GM12864 (cell line): ENCODE measurements at regions not wholly inside any gene's neighbourhood (a gene's known extent, or its start where the extent isn't known, plus 50 kb on each side); places are given as distances from the start of the nearest gene placed in this dataset.

Experiments
- DNase-seq: peaks from one replicate; pipeline ENCODE4 v3.0.0-alpha.2; 2011; ENCODE audit warnings: low read depth
- H3K4me3 ChIP-seq: 2 replicates; pipeline ENCODE4 v1.5.1; 2011; ENCODE audit warnings: mild to moderate bottlenecking, low read depth, low read length, control low read depth
- TF ChIP-seq, protein P1 (sequence below): IDR thresholded peaks from 2 replicates; pipeline ENCODE4 v1.5.1; 2011; ENCODE audit warnings: low read depth, mild to moderate bottlenecking, moderate library complexity, low read length, control low read depth, inconsistent platforms; ENCODE audit errors: missing control alignments

DNA sequence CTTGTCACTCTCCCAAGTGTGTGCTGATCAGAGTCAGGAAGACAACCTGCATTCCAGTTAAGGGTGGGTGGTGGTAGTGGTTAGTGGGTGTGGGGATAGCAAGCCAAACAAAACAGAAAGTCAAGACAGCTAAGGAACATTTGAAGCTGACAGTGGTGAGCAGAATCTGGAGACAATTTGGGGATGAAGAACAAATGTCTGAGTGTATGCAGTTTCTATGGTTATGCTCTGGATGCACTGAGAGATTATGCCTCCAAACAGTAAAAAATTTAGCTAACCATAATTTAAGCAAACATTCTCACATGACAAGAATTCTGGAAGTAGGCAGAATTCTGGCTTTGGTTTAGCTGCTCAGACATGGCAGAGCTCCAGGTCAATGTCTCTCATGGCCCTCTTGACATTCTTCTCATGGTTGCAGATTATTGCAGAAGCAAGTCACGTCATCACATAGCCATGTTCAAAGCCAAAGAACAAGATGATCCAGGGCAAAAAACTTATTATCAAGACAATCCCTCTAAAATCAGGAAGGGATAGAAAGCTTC is 148.7 kb downstream of the LURAP1L start:
- H3K4me3 ChIP-seq: no peak overlapping the region
- no peak for DNase-seq
- TF ChIP-seq, protein P1, sequence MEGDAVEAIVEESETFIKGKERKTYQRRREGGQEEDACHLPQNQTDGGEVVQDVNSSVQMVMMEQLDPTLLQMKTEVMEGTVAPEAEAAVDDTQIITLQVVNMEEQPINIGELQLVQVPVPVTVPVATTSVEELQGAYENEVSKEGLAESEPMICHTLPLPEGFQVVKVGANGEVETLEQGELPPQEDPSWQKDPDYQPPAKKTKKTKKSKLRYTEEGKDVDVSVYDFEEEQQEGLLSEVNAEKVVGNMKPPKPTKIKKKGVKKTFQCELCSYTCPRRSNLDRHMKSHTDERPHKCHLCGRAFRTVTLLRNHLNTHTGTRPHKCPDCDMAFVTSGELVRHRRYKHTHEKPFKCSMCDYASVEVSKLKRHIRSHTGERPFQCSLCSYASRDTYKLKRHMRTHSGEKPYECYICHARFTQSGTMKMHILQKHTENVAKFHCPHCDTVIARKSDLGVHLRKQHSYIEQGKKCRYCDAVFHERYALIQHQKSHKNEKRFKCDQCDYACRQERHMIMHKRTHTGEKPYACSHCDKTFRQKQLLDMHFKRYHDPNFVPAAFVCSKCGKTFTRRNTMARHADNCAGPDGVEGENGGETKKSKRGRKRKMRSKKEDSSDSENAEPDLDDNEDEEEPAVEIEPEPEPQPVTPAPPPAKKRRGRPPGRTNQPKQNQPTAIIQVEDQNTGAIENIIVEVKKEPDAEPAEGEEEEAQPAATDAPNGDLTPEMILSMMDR: no peak

DNA sequence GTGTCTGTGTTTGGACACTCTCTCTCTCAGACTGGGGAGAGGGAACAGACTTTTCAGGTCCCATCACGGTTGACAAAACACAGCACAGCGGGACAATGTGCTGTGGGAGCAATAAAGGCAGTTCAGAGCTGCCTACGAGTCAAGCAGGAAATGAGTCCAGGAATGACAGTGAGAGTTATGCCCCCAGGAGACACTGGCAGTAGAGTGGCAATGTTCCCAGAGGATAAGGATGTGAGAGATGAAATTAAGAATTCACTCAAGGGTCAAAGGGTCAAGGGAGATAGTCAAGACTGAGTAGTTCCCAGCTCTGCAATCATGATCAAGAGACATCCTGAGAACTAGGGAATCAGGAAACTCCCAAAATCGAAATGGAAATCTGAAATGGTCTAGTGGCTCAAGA is 156.1 kb downstream of the LURAP1L start:
- no peak overlapping the region for H3K4me3 ChIP-seq
- TF ChIP-seq, protein P1: no peak
- no peak for DNase-seq

DNA sequence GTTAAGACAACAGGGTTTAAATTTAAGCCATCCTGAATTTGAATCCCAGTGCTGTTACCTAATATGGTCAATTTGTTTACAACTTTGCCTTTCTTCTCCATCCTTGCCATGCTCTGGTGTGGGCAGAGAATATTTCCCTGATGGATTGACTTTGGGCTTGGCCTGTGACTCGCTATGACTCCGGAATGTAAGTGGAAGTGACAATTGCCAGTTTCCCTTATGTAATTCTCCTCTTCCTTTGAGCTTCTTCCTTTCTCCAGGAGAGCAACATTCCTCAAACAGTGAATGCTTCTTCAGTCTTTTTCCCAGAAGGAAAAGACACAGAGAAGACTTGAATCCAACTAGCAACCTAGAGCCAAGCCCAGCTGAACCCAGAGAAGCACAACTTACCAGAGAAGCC is 159.1 kb downstream of the LURAP1L start:
- DNase-seq: no peak
- H3K4me3 ChIP-seq: no peak overlapping the region
- TF ChIP-seq, protein P1: no peak

DNA sequence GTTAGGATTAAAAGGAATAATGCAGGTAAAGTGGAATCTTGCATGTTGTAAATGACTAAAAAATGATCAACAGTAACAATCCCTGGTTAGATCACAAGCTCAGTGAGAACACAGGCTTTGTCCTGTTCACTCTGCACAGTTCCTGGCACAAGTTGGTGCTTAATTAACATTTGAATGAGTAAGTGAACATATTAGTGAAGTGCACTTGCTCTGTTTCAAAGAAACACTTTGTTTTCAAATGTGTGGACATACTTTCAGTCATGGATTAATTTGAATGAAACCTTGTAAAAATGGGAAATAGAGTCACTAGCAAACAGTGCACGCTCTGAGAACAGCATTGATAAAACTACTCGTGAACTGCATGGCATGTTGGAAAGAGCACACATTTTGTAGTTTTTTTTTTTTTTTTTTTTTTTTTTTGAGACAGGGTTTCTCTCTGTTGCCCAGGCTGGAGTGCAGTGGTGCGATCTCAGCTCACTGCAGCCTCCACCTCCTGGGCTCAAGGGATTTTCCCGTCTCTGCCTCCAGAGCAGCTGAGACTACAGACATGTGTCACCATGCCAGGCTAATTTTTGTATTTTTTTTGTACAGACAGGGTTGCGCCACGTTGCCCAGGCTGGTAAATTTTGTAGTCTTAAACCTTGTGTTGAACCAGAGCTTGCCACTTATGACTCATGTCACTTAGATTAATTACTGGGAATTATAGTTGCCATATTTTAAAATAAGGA is 159.9 kb downstream of the LURAP1L start:
- TF ChIP-seq, protein P1: no peak
- H3K4me3 ChIP-seq: no peak overlapping the region
- DNase-seq: no peak

DNA sequence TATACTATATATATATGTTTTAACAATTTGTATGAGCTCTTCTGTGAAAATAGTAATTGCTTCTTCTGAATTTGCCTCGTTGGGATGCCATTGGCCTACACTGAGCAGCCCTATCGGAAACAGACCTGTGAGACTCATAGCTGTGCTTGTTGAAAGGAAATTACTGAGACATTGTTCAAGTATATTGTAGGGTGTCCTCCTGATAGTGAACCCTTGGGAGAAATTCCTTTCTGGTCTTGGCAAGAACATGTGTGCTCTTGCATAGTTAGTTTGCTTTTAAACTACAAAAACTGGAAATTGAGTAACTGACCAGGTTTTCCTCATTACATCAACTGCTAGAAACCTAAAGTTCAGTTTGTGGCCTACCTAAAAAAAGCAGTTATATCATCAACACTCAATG is 160.9 kb downstream of the LURAP1L start:
- no peak for DNase-seq
- H3K4me3 ChIP-seq: no peak overlapping the region
- TF ChIP-seq, protein P1: no peak

DNA sequence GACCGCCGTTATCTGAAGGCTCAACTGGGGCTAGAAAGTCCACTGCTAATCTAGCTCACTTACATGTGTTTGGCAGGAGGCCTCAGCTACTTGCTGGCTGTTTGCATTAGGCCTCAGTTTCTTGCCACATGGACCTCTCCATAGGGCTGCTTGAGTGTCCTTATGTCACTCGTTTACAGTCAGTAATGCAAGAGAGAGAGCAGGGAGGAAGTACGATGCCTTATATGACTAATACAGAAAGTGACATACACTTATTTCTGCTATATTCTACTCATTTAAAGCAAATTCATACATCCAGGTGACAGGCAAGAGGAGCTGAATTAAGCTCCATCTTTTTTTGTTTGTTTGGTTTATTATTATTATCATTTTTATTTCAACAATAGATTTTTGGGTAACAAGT is 179.6 kb downstream of the LURAP1L start:
- TF ChIP-seq, protein P1: no peak
- H3K4me3 ChIP-seq: no peak overlapping the region
- no peak for DNase-seq
